ENCODE measurements at regions not wholly inside any gene's neighbourhood (a gene's known extent, or its start where the extent isn't known, plus 50 kb on each side); places are given as distances from the start of the nearest gene placed in this dataset.

DNA sequence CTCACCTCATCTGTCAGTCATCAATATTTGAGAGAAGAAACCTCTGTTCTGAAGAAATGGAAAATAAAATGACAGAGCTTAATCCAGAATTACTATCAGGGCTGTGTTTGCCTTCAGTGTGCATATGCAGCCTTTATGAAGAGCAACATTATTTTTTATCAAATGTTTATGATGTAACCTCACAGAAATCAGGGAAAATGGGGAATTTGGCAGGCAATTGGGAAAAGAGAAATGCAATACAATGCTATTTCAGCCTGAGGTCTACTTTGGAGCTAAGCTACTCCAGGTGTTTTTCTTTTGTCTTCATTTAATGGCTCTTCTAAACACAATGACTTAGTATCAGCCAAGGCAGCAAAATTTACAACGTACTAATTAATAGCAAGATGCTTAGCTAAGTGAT is 241.1 kb upstream of the TET2 start:
- Histone ChIP-seq H3K36me3 (ENCODE audit: control insufficient read depth in 2 of 2, insufficient read depth in 1 of 2, low read length in 2 of 2) (no peaks in the 10 kb centered on the region), H3K4me1 (ENCODE audit: control insufficient read depth, insufficient read depth, low read length) (no peaks in the 10 kb centered on the region), H3K9me3 (ENCODE audit: control insufficient read depth, insufficient read depth, low read depth, low read length) (no peaks in the 10 kb centered on the region), H3K4me3 (ENCODE audit: low read depth, low read length) (no peak overlapping the region), H3K27ac (ENCODE audit: extremely low read depth, low read depth, low read length) (no peak overlapping the region)
- ChIA-PET CTCF (interaction anchor here (0.6 kb wide), 2 partner anchors 104 to 807 kb away, joined by 3 read pairs; no protein-coding TSS in a partner anchor), POLR2A (no interaction called here)
- TF ChIP-seq ZNF660 (tag by site-specific recombination; IDR thresholded peaks at IDR 0.05), result no peak

DNA sequence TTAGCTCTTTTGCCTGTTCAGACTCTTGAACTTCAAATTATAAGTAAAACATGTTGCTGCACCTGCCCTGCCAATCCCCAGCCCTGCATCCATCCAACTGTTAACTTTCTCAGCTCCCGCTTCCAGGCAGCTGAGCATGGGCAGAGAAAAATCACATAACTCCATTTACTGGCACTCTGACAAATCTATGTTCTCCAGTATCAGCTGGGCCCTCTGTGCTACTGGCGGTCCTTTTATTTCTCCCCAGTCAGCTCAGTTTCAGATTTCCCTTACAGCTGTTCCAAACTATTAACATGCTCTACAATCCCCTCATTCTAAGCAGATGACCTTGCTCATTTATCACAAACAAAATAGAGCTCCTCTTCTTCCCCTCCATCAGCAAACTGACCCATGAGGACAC is 240.4 kb upstream of the TET2 start:
- CTCF ChIA-PET, result no interaction called here
- Histone ChIP-seq H3K4me3 (ENCODE audit: low read depth, low read length) (no peak overlapping the region), H3K36me3 (ENCODE audit: control insufficient read depth in 2 of 2, insufficient read depth in 1 of 2, low read length in 2 of 2) (no peaks in the 10 kb centered on the region), H3K27ac (ENCODE audit: extremely low read depth, low read depth, low read length) (no peak overlapping the region), H3K4me1 (ENCODE audit: control insufficient read depth, insufficient read depth, low read length) (no peaks in the 10 kb centered on the region), H3K9me3 (ENCODE audit: control insufficient read depth, insufficient read depth, low read depth, low read length) (no peaks in the 10 kb centered on the region)
- POLR2A ChIA-PET, result no interaction called here
- no peak for TF ChIP-seq SP7 (tag by site-specific recombination; IDR thresholded peaks at IDR 0.05)
- TF ChIP-seq ZNF600 (tag by site-specific recombination; IDR thresholded peaks at IDR 0.05), result no peak
- TF ChIP-seq ZNF37A (tag by site-specific recombination; IDR thresholded peaks at IDR 0.05), result no peak
- TF ChIP-seq FEZF1 (tag by site-specific recombination; IDR thresholded peaks at IDR 0.05), result no peak
- no peak for TF ChIP-seq ZNF629 (tag by site-specific recombination; IDR thresholded peaks at IDR 0.05)
- no peak for TF ChIP-seq ZNF140 (tag by site-specific recombination; IDR thresholded peaks at IDR 0.05)
- TF ChIP-seq ZNF335 (tag by site-specific recombination; conservative IDR thresholded peaks at IDR 0.05), result no peak
- TF ChIP-seq, protein P1, sequence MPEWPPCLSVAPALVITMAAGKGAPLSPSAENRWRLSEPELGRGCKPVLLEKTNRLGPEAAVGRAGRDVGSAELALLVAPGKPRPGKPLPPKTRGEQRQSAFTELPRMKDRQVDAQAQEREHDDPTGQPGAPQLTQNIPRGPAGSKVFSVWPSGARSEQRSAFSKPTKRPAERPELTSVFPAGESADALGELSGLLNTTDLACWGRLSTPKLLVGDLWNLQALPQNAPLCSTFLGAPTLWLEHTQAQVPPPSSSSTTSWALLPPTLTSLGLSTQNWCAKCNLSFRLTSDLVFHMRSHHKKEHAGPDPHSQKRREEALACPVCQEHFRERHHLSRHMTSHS (tag by site-specific recombination; IDR thresholded peaks at IDR 0.05), result no peak
- TF ChIP-seq, protein P2, sequence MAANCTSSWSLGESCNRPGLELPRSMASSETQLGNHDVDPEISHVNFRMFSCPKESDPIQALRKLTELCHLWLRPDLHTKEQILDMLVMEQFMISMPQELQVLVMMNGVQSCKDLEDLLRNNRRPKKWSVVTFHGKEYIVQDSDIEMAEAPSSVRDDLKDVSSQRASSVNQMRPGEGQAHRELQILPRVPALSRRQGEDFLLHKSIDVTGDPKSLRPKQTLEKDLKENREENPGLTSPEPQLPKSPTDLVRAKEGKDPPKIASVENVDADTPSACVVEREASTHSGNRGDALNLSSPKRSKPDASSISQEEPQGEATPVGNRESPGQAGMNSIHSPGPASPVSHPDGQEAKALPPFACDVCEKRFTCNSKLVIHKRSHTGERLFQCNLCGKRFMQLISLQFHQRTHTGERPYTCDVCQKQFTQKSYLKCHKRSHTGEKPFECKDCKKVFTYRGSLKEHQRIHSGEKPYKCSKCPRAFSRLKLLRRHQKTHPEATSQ (tag by site-specific recombination; IDR thresholded peaks at IDR 0.05), result no peak
- no peak for TF ChIP-seq ZNF830 (tag by site-specific recombination; IDR thresholded peaks at IDR 0.05; ENCODE audit: low read depth)
- no peak for TF ChIP-seq ZNF596 (tag by site-specific recombination; IDR thresholded peaks at IDR 0.05)
- TF ChIP-seq ZNF175 (tag by site-specific recombination; IDR thresholded peaks at IDR 0.05), result no peak
- no peak for TF ChIP-seq ZNF654 (tag by site-specific recombination; IDR thresholded peaks at IDR 0.05; ENCODE audit: low read depth)
- no peak for TF ChIP-seq MEIS1 (CRISPR knock-in tag; IDR thresholded peaks at IDR 0.05; ENCODE audit: borderline replicate concordance)
- TF ChIP-seq, protein P3, sequence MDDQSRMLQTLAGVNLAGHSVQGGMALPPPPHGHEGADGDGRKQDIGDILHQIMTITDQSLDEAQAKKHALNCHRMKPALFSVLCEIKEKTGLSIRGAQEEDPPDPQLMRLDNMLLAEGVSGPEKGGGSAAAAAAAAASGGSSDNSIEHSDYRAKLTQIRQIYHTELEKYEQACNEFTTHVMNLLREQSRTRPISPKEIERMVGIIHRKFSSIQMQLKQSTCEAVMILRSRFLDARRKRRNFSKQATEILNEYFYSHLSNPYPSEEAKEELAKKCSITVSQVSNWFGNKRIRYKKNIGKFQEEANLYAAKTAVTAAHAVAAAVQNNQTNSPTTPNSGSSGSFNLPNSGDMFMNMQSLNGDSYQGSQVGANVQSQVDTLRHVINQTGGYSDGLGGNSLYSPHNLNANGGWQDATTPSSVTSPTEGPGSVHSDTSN (CRISPR knock-in tag; IDR thresholded peaks at IDR 0.05), result no peak
- TF ChIP-seq ZNF514 (tag by site-specific recombination; IDR thresholded peaks at IDR 0.05), result no peak
- TF ChIP-seq, protein P4, sequence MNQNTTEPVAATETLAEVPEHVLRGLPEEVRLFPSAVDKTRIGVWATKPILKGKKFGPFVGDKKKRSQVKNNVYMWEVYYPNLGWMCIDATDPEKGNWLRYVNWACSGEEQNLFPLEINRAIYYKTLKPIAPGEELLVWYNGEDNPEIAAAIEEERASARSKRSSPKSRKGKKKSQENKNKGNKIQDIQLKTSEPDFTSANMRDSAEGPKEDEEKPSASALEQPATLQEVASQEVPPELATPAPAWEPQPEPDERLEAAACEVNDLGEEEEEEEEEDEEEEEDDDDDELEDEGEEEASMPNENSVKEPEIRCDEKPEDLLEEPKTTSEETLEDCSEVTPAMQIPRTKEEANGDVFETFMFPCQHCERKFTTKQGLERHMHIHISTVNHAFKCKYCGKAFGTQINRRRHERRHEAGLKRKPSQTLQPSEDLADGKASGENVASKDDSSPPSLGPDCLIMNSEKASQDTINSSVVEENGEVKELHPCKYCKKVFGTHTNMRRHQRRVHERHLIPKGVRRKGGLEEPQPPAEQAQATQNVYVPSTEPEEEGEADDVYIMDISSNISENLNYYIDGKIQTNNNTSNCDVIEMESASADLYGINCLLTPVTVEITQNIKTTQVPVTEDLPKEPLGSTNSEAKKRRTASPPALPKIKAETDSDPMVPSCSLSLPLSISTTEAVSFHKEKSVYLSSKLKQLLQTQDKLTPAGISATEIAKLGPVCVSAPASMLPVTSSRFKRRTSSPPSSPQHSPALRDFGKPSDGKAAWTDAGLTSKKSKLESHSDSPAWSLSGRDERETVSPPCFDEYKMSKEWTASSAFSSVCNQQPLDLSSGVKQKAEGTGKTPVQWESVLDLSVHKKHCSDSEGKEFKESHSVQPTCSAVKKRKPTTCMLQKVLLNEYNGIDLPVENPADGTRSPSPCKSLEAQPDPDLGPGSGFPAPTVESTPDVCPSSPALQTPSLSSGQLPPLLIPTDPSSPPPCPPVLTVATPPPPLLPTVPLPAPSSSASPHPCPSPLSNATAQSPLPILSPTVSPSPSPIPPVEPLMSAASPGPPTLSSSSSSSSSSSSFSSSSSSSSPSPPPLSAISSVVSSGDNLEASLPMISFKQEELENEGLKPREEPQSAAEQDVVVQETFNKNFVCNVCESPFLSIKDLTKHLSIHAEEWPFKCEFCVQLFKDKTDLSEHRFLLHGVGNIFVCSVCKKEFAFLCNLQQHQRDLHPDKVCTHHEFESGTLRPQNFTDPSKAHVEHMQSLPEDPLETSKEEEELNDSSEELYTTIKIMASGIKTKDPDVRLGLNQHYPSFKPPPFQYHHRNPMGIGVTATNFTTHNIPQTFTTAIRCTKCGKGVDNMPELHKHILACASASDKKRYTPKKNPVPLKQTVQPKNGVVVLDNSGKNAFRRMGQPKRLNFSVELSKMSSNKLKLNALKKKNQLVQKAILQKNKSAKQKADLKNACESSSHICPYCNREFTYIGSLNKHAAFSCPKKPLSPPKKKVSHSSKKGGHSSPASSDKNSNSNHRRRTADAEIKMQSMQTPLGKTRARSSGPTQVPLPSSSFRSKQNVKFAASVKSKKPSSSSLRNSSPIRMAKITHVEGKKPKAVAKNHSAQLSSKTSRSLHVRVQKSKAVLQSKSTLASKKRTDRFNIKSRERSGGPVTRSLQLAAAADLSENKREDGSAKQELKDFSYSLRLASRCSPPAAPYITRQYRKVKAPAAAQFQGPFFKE (tag by site-specific recombination; IDR thresholded peaks at IDR 0.05; ENCODE audit: borderline replicate concordance), result no peak
- TF ChIP-seq SP3 (tag by site-specific recombination; IDR thresholded peaks at IDR 0.05), result no peak

Data from HEK293 (cell line).